WTC11 (cell line): ENCODE measurements at regions not wholly inside any gene's neighbourhood (a gene's known extent, or its start where the extent isn't known, plus 50 kb on each side); places are given as distances from the start of the nearest gene placed in this dataset.

Experiments
- ATAC-seq: fragments of 200-7000 bp; cut with Tn5 transposase; 2 replicates; pipeline ENCODE4 v1.10.0; 2021; ENCODE audit warnings: mild to moderate bottlenecking, moderate library complexity
- CTCF ChIA-PET: fragments of 300-600 bp; sonication (Branson Sonifier 250); formaldehyde crosslinking; loops from one replicate; lab custom pipeline; 2021; ENCODE audit warnings: antibody characterized with exemption; lab: Charles Lee
- POLR2A ChIA-PET: fragments of 350-600 bp; sonication (Branson Sonifier 250); formaldehyde crosslinking; loops from one replicate; lab custom pipeline; 2021; ENCODE audit warnings: antibody characterized with exemption; lab: Charles Lee
- DNase-seq: peaks from one replicate; pipeline ENCODE4 v3.0.0; 2021; ENCODE audit warnings: low spot score
- H3K27ac Mint-ChIP-seq: 2 replicates; pipeline ENCODE4 v1.8.0; 2021; ENCODE audit warnings: mixed read lengths
- H3K27me3 Mint-ChIP-seq: 2 replicates; pipeline ENCODE4 v1.8.0; 2021; ENCODE audit warnings: low read depth, mild to moderate bottlenecking, moderate library complexity, mixed read lengths
- H3K36me3 Mint-ChIP-seq: 2 replicates; pipeline ENCODE4 v1.8.0; 2021; ENCODE audit warnings: mixed read lengths
- H3K4me1 Mint-ChIP-seq: 2 replicates; pipeline ENCODE4 v1.8.0; 2022; ENCODE audit warnings: mixed read lengths
- H3K4me3 Mint-ChIP-seq: 2 replicates; pipeline ENCODE4 v1.8.0; 2021; ENCODE audit warnings: mild to moderate bottlenecking, moderate library complexity, mixed read lengths
- H3K9me3 Mint-ChIP-seq: 2 replicates; pipeline ENCODE4 v1.8.0; 2021; ENCODE audit warnings: mixed read lengths
- ATF3 ChIP-seq: sonication (generic); formaldehyde crosslinking; conservative IDR thresholded peaks from 2 replicates; pipeline ENCODE4 v1.8.1; 2022; ENCODE audit warnings: mild to moderate bottlenecking, missing genetic modification reagents
- ESRRA ChIP-seq: sonication (generic); formaldehyde crosslinking; IDR thresholded peaks from 2 replicates; pipeline ENCODE4 v1.8.1; 2022; ENCODE audit warnings: mild to moderate bottlenecking, missing genetic modification reagents, borderline replicate concordance
- FOXK1 ChIP-seq: sonication (generic); formaldehyde crosslinking; IDR thresholded peaks from 2 replicates; pipeline ENCODE4 v1.8.0; 2022; ENCODE audit warnings: mild to moderate bottlenecking, moderate library complexity, missing genetic modification reagents
- FOXP1 ChIP-seq: sonication (generic); formaldehyde crosslinking; IDR thresholded peaks from 2 replicates; pipeline ENCODE4 v1.8.0; 2022; ENCODE audit warnings: missing genetic modification reagents, mild to moderate bottlenecking, moderate library complexity, borderline replicate concordance
- GRHL2 ChIP-seq: fragments of 250-450 bp; sonication (Bioruptor Pico); IDR thresholded peaks from 2 replicates; pipeline ENCODE4 v1.8.0; 2022; ENCODE audit warnings: mild to moderate bottlenecking, moderate library complexity; ENCODE audit not compliant: insufficient replicate concordance, severe bottlenecking
- HMGXB4 ChIP-seq: sonication (generic); formaldehyde crosslinking; IDR thresholded peaks from 2 replicates; pipeline ENCODE4 v1.8.1; 2023; ENCODE audit warnings: mild to moderate bottlenecking, moderate library complexity, missing genetic modification reagents
- IRF2 ChIP-seq: sonication (generic); formaldehyde crosslinking; IDR thresholded peaks from 2 replicates; pipeline ENCODE4 v1.8.0; 2022; ENCODE audit warnings: low read depth, missing genetic modification reagents, borderline replicate concordance
- PRDM15 ChIP-seq: sonication (generic); formaldehyde crosslinking; IDR thresholded peaks from 2 replicates; pipeline ENCODE4 v1.8.0; 2022; ENCODE audit warnings: missing genetic modification reagents
- PREB ChIP-seq: sonication (generic); formaldehyde crosslinking; IDR thresholded peaks from 2 replicates; pipeline ENCODE4 v1.8.1; 2022; ENCODE audit warnings: mild to moderate bottlenecking, missing genetic modification reagents, moderate library complexity, borderline replicate concordance
- RORB ChIP-seq: fragments of 250-450 bp; sonication (Bioruptor Pico); IDR thresholded peaks from 2 replicates; pipeline ENCODE4 v1.9.0; 2021; ENCODE audit warnings: mild to moderate bottlenecking
- SOX15 ChIP-seq: fragments of 250-450 bp; sonication (Bioruptor Pico); IDR thresholded peaks from 2 replicates; pipeline ENCODE4 v1.9.0; 2021; ENCODE audit warnings: mild to moderate bottlenecking
- TEAD1 ChIP-seq: sonication (generic); formaldehyde crosslinking; IDR thresholded peaks from 2 replicates; pipeline ENCODE4 v1.8.0; 2022; ENCODE audit warnings: mild to moderate bottlenecking, missing genetic modification reagents
- USF1 ChIP-seq: sonication (generic); formaldehyde crosslinking; IDR thresholded peaks from 2 replicates; pipeline ENCODE4 v1.8.0; 2022; ENCODE audit warnings: mild to moderate bottlenecking, missing genetic modification reagents
- ZBTB43 ChIP-seq: sonication (generic); formaldehyde crosslinking; IDR thresholded peaks from 2 replicates; pipeline ENCODE4 v1.8.1; 2023; ENCODE audit warnings: mild to moderate bottlenecking, missing genetic modification reagents
- ZNF138 ChIP-seq: sonication (generic); formaldehyde crosslinking; conservative IDR thresholded peaks from 2 replicates; pipeline ENCODE4 v1.8.1; 2022; ENCODE audit warnings: mild to moderate bottlenecking, moderate library complexity, missing genetic modification reagents
- ZNF671 ChIP-seq: fragments of 250-450 bp; sonication (Bioruptor Pico); IDR thresholded peaks from 2 replicates; pipeline ENCODE4 v1.8.0; 2021; ENCODE audit warnings: mild to moderate bottlenecking

GRCh38 chr20:58008413-58008812 is 220.0 kb downstream of the ANKRD60 start:
- Mint-ChIP-seq H3K27me3 (no peaks in the 10 kb centered on the region), H3K36me3 (no peaks in the 10 kb centered on the region; the same call in 1 of the 2 replicates)

GRCh38 chr20:58007947-58008346 is 220.5 kb downstream of the ANKRD60 start:
- ChIA-PET CTCF (no interaction called here), POLR2A (no interaction called here)
- Mint-ChIP-seq H3K27ac (no peak overlapping the region), H3K9me3 (peaks cover 11% of the 10 kb centered on the region; the same call in 1 of the 2 replicates), H3K36me3 (no peaks in the 10 kb centered on the region; the same call in 1 of the 2 replicates), H3K4me3 (no peak overlapping the region), H3K4me1 (peaks cover 2% of the 10 kb centered on the region; the same call in 1 of the 2 replicates), H3K27me3 (no peaks in the 10 kb centered on the region)
- DNase-seq (no peak), ATAC-seq (no peak)
- TF ChIP-seq FOXK1 (CRISPR knock-in tag) (no peak), ESRRA (CRISPR knock-in tag) (no peak), USF1 (CRISPR knock-in tag) (no peak), PRDM15 (CRISPR knock-in tag) (no peak), IRF2 (CRISPR knock-in tag) (no peak), ZNF671 (CRISPR knock-in tag) (no peak), PREB (CRISPR knock-in tag) (no peak), ZNF138 (CRISPR knock-in tag) (no peak)

More at GRCh38 chr20:58008413-58008812, 220.0 kb downstream of the ANKRD60 start:
- Mint-ChIP-seq H3K9me3 (peaks cover 11% of the 10 kb centered on the region; the same call in 1 of the 2 replicates), H3K4me1 (peaks cover 7% of the 10 kb centered on the region), H3K27ac (no peak overlapping the region), H3K4me3 (no peak overlapping the region)
- CTCF ChIA-PET: no interaction called here
- no peak for ATAC-seq
- DNase-seq: no peak
- POLR2A ChIA-PET: no interaction called here
- no peak for TF ChIP-seq HMGXB4 (CRISPR knock-in tag)
- no peak for TF ChIP-seq ZNF671 (CRISPR knock-in tag)
- no peak for TF ChIP-seq FOXP1 (CRISPR knock-in tag)
- no peak for TF ChIP-seq SOX15 (CRISPR knock-in tag)
- no peak for TF ChIP-seq ATF3 (CRISPR knock-in tag)
- no peak for TF ChIP-seq ZBTB43 (CRISPR knock-in tag)
- no peak for TF ChIP-seq GRHL2 (CRISPR knock-in tag)
- TF ChIP-seq RORB: no peak
- TF ChIP-seq PRDM15 (CRISPR knock-in tag): no peak
- no peak for TF ChIP-seq TEAD1 (CRISPR knock-in tag)
